IMR-90 (cell line): ENCODE measurements at regions not wholly inside any gene's neighbourhood (a gene's known extent, or its start where the extent isn't known, plus 50 kb on each side); places are given as distances from the start of the nearest gene placed in this dataset.

Experiments used
- ATAC-seq: fragments of 200-7000 bp; cut with Tn5 transposase; 2 replicates; pipeline ENCODE4 v1.9.1; 2020; ENCODE audit warnings: low read depth, mild to moderate bottlenecking, moderate library complexity
- BruUV-seq: library from RNA; stranded (reverse); fragments of 400-500 nt; replicated peaks from 2 replicates; lab custom pipeline; 2021; lab: Mats Ljungman, UMichigan
- CTCF ChIA-PET: fragments of 300-600 bp; formaldehyde crosslinking; extraction: SDS; loops from one replicate; lab custom pipeline; 2021; ENCODE audit warnings: antibody characterized with exemption; lab: Yijun Ruan, JAX
- POLR2A ChIA-PET: fragments of 300-600 bp; sonication (Branson Sonifier 250); formaldehyde crosslinking; loops from one replicate; lab custom pipeline; 2022; ENCODE audit warnings: antibody characterized with exemption; ENCODE audit not compliant: unreplicated experiment; lab: Charles Lee
- DNase-seq: peaks from one replicate; pipeline ENCODE4 v3.0.0; 2013
- H2AFZ ChIP-seq: replicated peaks from 2 replicates; pipeline ENCODE3; 2013; ENCODE audit warnings: low read length, mild to moderate bottlenecking; ENCODE audit not compliant: poor library complexity
- H2AK5ac ChIP-seq: 2 replicates; pipeline ENCODE4 v1.6.1; 2013; ENCODE audit warnings: low read depth, low read length, inconsistent platforms
- H2AK9ac ChIP-seq: replicated peaks from 2 replicates; pipeline ENCODE3; 2013; ENCODE audit warnings: mild to moderate bottlenecking, low read depth, low read length, moderate library complexity; ENCODE audit not compliant: poor library complexity
- H2BK120ac ChIP-seq: 2 replicates; pipeline ENCODE4 v1.6.1; 2013; ENCODE audit warnings: low read depth, low read length, inconsistent platforms
- H2BK15ac ChIP-seq: 3 replicates; pipeline ENCODE4 v1.6.1; 2013; ENCODE audit warnings: low read depth, low read length, inconsistent platforms
- H2BK20ac ChIP-seq: 2 replicates; pipeline ENCODE4 v1.6.1; 2013; ENCODE audit warnings: low read depth, mild to moderate bottlenecking, inconsistent platforms, low read length, moderate library complexity
- H2BK5ac ChIP-seq: 2 replicates; pipeline ENCODE4 v1.6.1; 2013; ENCODE audit warnings: mild to moderate bottlenecking, low read depth, low read length, inconsistent platforms; ENCODE audit not compliant: poor library complexity, severe bottlenecking
- H3K14ac ChIP-seq: replicated peaks from 2 replicates; pipeline ENCODE4 v1.6.1; 2013; ENCODE audit warnings: low read depth, low read length, inconsistent platforms
- H3K18ac ChIP-seq: 2 replicates; pipeline ENCODE4 v1.6.1; 2013; ENCODE audit warnings: low read depth, low read length, control low read depth
- H3K23ac ChIP-seq: 2 replicates; pipeline ENCODE4 v1.6.1; 2013; ENCODE audit warnings: low read depth, low read length, inconsistent platforms
- H3K27ac ChIP-seq: 2 replicates; pipeline ENCODE4 v1.5.1; 2013; ENCODE audit warnings: mild to moderate bottlenecking, control low read depth, low read length; ENCODE audit not compliant: insufficient read depth
- H3K27me3 ChIP-seq: 2 replicates; pipeline ENCODE4 v1.6.1; 2013; ENCODE audit warnings: low read length; ENCODE audit not compliant: control insufficient read depth, insufficient read depth
- H3K36me3 ChIP-seq: 2 replicates; pipeline ENCODE4 v1.6.1; 2013; ENCODE audit warnings: low read length, mixed read lengths; ENCODE audit not compliant: control insufficient read depth, insufficient read depth
- H3K4ac ChIP-seq: 2 replicates; pipeline ENCODE4 v1.6.1; 2013; ENCODE audit warnings: low read depth, low read length, inconsistent platforms
- H3K4me1 ChIP-seq: 2 replicates; pipeline ENCODE4 v1.6.1; 2013; ENCODE audit warnings: low read length, mixed read lengths; ENCODE audit not compliant: control insufficient read depth, insufficient read depth
- H3K4me2 ChIP-seq: 2 replicates; pipeline ENCODE4 v1.6.1; 2013; ENCODE audit warnings: low read depth, mild to moderate bottlenecking, control low read depth, low read length, moderate library complexity
- H3K4me3 ChIP-seq: 2 replicates; pipeline ENCODE4 v1.5.1; 2013; ENCODE audit warnings: low read depth, mild to moderate bottlenecking, control low read depth, low read length, moderate library complexity; ENCODE audit not compliant: insufficient read depth
- H3K56ac ChIP-seq: 2 replicates; pipeline ENCODE4 v1.6.1; 2013; ENCODE audit warnings: low read length, inconsistent platforms; ENCODE audit not compliant: insufficient read depth; ENCODE audit errors: extremely low read depth
- H3K79me1 ChIP-seq, 2 experiments: 2 replicates each; pipeline ENCODE4 v1.6.1; 2013; ENCODE audit warnings: low read length in 2 of 2, inconsistent platforms in 1 of 2, low read depth in 1 of 2
- H3K9ac ChIP-seq: 2 replicates; pipeline ENCODE4 v1.6.1; 2013; ENCODE audit warnings: low read depth, low read length, control low read depth
- H3K9me1 ChIP-seq: 2 replicates; pipeline ENCODE4 v1.6.1; 2013; ENCODE audit warnings: low read length, inconsistent platforms; ENCODE audit not compliant: insufficient read depth
- H3K9me3 ChIP-seq: 2 replicates; pipeline ENCODE4 v1.6.1; 2013; ENCODE audit warnings: low read length; ENCODE audit not compliant: control insufficient read depth, insufficient read depth
- H4K20me1 ChIP-seq: 2 replicates; pipeline ENCODE4 v1.6.1; 2013; ENCODE audit warnings: low read length, inconsistent platforms; ENCODE audit not compliant: insufficient read depth
- H4K5ac ChIP-seq: 2 replicates; pipeline ENCODE4 v1.6.1; 2013; ENCODE audit warnings: mild to moderate bottlenecking, low read depth, low read length, control low read depth
- H4K8ac ChIP-seq, 2 experiments: 2 replicates each; pipeline ENCODE4 v1.6.1; 2013; ENCODE audit warnings: low read depth in 2 of 2, low read length in 2 of 2, control low read depth in 1 of 2, inconsistent platforms in 1 of 2
- H4K91ac ChIP-seq: 2 replicates; pipeline ENCODE4 v1.6.1; 2013; ENCODE audit warnings: low read depth, low read length, inconsistent platforms; ENCODE audit not compliant: insufficient read depth
- CEBPB ChIP-seq: IDR thresholded peaks from 2 replicates; pipeline ENCODE4 v1.6.1; 2012; ENCODE audit warnings: low read depth, low read length, improper control_type of control experiment
- MAZ ChIP-seq: IDR thresholded peaks from 2 replicates; pipeline ENCODE4 v1.6.1; 2012; ENCODE audit warnings: low read depth, mild to moderate bottlenecking, low read length, improper control_type of control experiment, moderate library complexity, borderline replicate concordance
- NFE2L2 ChIP-seq: fragments of 150-350 bp; IDR thresholded peaks from 2 replicates; pipeline ENCODE4 v1.6.1; 2016; ENCODE audit warnings: low read depth, mild to moderate bottlenecking, low read length
- WGBS, 2 experiments: methylation state at CpG; one replicate each; pipeline versions ENCODE4 v1.1.5 to v1.1.7; 2013; ENCODE audit warnings: missing lambda C conversion rate in 2 of 2; ENCODE audit not compliant: insufficient read length in 1 of 2; ENCODE audit errors: extremely low coverage in 2 of 2; 5-methylcytosine and 5-hydroxymethylcytosine counted together
- dilution Hi-C: fragments of 300-500 bp; cut with HindIII; formaldehyde crosslinking; loops from one replicate; pipeline ENCODE4 v1.14.3; 2018; ENCODE audit warnings: low sequenced_read_pairs; ENCODE audit not compliant: unreplicated experiment
- in situ Hi-C: fragments of 300-500 bp; cut with MboI; formaldehyde crosslinking; loops from 3 replicates; pipeline ENCODE4 v1.14.3; 2019; ENCODE audit warnings: low sequenced_read_pairs, inconsistent platforms, mixed read lengths
- intact Hi-C: fragments of 100-400 bp; cut with micrococcal nuclease; formaldehyde crosslinking; loops from 2 replicates; pipeline ENCODE4 v1.10.0; 2022

GRCh38 chr6:140319209-140319608 lies 944.8 kb upstream of the CITED2 start:
- Histone ChIP-seq H2AFZ (no peak overlapping the region), H3K18ac (peak overlapping the region; percentile 11; the same call in 1 of the 2 replicates), H4K91ac (no peak overlapping the region), H2BK20ac (peak overlapping the region; percentile 11; the same call in 1 of the 2 replicates), H3K4me2 (peak overlapping the region; percentile 75), H3K9me3 (no peaks in the 10 kb centered on the region), H2BK5ac (peak overlapping the region; percentile 52), H3K79me1 (no peaks in the 10 kb centered on the region), H4K5ac (peak overlapping the region; percentile 2; the same call in 1 of the 2 replicates), H3K36me3 (no peaks in the 10 kb centered on the region), H4K20me1 (no peaks in the 10 kb centered on the region), H3K4me3 (peak overlapping the region; percentile 16; the same call in 1 of the 2 replicates), H2AK5ac (no peak overlapping the region), H4K8ac (peak overlapping the region in 1 of 2 experiments; percentile 18; a peak in 1 of 4 replicates), H2AK9ac (no peak overlapping the region), H3K4me1 (peaks cover 7% of the 10 kb centered on the region), H3K23ac (no peak overlapping the region), H3K4ac (no peak overlapping the region), H3K9me1 (0 out of 2 replicates have a peak, but pooled peaks cover 2% of the 10 kb centered on the region), H3K27me3 (no peaks in the 10 kb centered on the region), H3K56ac (no peak overlapping the region), H3K14ac (no peak overlapping the region), H3K9ac (no peak overlapping the region), H2BK120ac (peak overlapping the region; percentile 28), H2BK15ac (no peak overlapping the region), H3K27ac (peak overlapping the region; percentile 35; the same call in 1 of the 2 replicates)
- in situ Hi-C loops (no loop called here), dilution Hi-C loops (no loop called here), intact Hi-C loops (no loop called here)
- BruUV-seq = no TSS peak
- WGBS, 2 experiments = no CpG with 5 or more reads among the region's 2 CpGs
- peak; percentile 81 for ATAC-seq
- no peak for TF ChIP-seq NFE2L2
- TF ChIP-seq MAZ = no peak
- no peak for TF ChIP-seq CEBPB
- DNase-seq = peak; percentile 75
- POLR2A ChIA-PET = no interaction called here
- CTCF ChIA-PET = no interaction called here
